ENCODE measurements at regions not wholly inside any gene's neighbourhood (a gene's known extent, or its start where the extent isn't known, plus 50 kb on each side); places are given as distances from the start of the nearest gene placed in this dataset.

GRCh38 chr10:21146436-21146789 lies 249.3 kb upstream of the NEBL start:
- no peaks in the 10 kb centered on the region for H3K4me1 Mint-ChIP-seq
- CTCF ChIA-PET = no interaction called here

GRCh38 chr10:21145751-21146435 lies 248.8 kb upstream of the NEBL start:
- Histone ChIP-seq H3K27me3 (ENCODE audit: insufficient read depth, low read length, poor library complexity, severe bottlenecking) (no peaks in the 10 kb centered on the region), H3K27ac (ENCODE audit: low read depth, low read length) (no peak overlapping the region), H3K4me3 (ENCODE audit: low read length) (no peak overlapping the region), H3K9me3 (ENCODE audit: low read length) (no peaks in the 10 kb centered on the region), H3K4me1 (ENCODE audit: insufficient read depth, low read length) (no peaks in the 10 kb centered on the region), H3K36me3 (ENCODE audit: insufficient read depth, low read length) (no peaks in the 10 kb centered on the region)
- no peaks in the 10 kb centered on the region for H3K9me3 Mint-ChIP-seq
- no peaks in the 10 kb centered on the region for H3K4me1 Mint-ChIP-seq
- no peak for DNase-seq
- no peak overlapping the region for H3K4me3 Mint-ChIP-seq
- CTCF ChIA-PET = no interaction called here
- no peak overlapping the region for H3K27ac Mint-ChIP-seq
- H3K36me3 Mint-ChIP-seq = no peaks in the 10 kb centered on the region
- POLR2A ChIA-PET = no interaction called here
- H3K27me3 Mint-ChIP-seq = peaks cover 0 to 5% of the 10 kb centered on the region in 2 donors

More at GRCh38 chr10:21146436-21146789, 249.3 kb upstream of the NEBL start:
- no peaks in the 10 kb centered on the region for H3K4me1 ChIP-seq (ENCODE audit: insufficient read depth, low read length)
- Mint-ChIP-seq H3K27me3 (peaks cover 0 to 5% of the 10 kb centered on the region in 2 donors), H3K36me3 (no peaks in the 10 kb centered on the region), H3K4me3 (no peak overlapping the region), H3K27ac (no peak overlapping the region), H3K9me3 (no peaks in the 10 kb centered on the region)
- POLR2A ChIA-PET = no interaction called here
- H3K36me3 ChIP-seq (ENCODE audit: insufficient read depth, low read length) = no peaks in the 10 kb centered on the region
- H3K27me3 ChIP-seq (ENCODE audit: insufficient read depth, low read length, poor library complexity, severe bottlenecking) = no peaks in the 10 kb centered on the region
- H3K4me3 ChIP-seq (ENCODE audit: low read length) = no peak overlapping the region
- DNase-seq = no peak
- no peaks in the 10 kb centered on the region for H3K9me3 ChIP-seq (ENCODE audit: low read length)
- H3K27ac ChIP-seq (ENCODE audit: low read depth, low read length) = no peak overlapping the region

DNA sequence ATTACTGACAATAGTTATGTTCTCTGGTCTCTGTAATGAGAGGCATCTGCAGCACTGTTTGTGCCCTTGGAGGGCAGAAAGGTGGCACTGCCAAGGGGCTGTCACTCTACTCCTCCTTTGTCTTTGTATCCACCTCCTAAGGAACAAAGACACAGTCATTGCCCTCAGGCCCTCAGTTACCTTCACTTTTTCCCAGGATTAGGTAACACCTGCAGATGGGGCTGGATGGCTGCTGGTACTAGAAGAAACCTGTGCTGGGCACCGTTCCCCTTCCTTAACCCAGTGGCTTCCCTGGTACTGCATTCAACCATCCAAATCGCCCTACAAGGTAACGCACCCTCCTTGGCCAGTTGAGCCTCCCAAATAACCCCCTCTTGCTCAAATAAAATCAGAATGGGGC lies 246.9 kb upstream of the NEBL start:
- Mint-ChIP-seq H3K27ac (no peak overlapping the region), H3K4me1 (no peaks in the 10 kb centered on the region), H3K9me3 (no peaks in the 10 kb centered on the region), H3K27me3 (peaks cover 2 to 5% of the 10 kb centered on the region in 2 donors), H3K36me3 (no peaks in the 10 kb centered on the region), H3K4me3 (no peak overlapping the region)
- DNase-seq = no peak
- H3K9me3 ChIP-seq (ENCODE audit: low read length) = no peaks in the 10 kb centered on the region
- no peak overlapping the region for H3K27ac ChIP-seq (ENCODE audit: low read depth, low read length)
- no peaks in the 10 kb centered on the region for H3K36me3 ChIP-seq (ENCODE audit: insufficient read depth, low read length)
- no peaks in the 10 kb centered on the region for H3K4me1 ChIP-seq (ENCODE audit: insufficient read depth, low read length)
- no peak overlapping the region for H3K4me3 ChIP-seq (ENCODE audit: low read length)
- POLR2A ChIA-PET = no interaction called here
- CTCF ChIA-PET = no interaction called here
- no peaks in the 10 kb centered on the region for H3K27me3 ChIP-seq (ENCODE audit: insufficient read depth, low read length, poor library complexity, severe bottlenecking)

DNA sequence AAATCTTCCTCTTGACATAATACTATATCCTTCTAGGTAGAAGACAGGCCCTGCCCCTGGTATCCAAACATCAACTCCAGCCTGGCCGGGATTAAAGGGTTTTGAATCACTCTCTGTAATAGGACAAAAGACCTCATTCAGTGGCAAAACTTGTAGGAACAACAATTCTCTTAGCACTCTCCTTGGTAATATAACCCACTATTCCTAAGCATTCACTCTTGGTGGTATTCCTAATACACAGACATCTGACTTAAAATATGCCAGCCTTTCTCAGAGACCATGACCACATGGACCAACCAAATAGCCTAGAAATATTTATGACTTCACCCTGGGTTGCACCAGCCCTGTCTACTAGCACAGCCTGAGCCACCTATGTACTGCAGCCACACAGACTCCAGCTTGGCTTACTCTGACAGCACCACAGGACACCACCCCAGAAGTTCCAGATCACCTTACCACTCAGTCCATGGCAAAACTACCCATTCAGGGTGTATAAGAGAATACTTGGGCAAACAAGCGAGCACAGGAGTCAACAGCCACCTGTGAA lies 244.9 kb upstream of the NEBL start:
- Histone ChIP-seq H3K36me3 (ENCODE audit: insufficient read depth, low read length) (no peaks in the 10 kb centered on the region), H3K4me1 (ENCODE audit: insufficient read depth, low read length) (no peaks in the 10 kb centered on the region), H3K9me3 (ENCODE audit: low read length) (no peaks in the 10 kb centered on the region), H3K4me3 (ENCODE audit: low read length) (no peak overlapping the region), H3K27me3 (ENCODE audit: insufficient read depth, low read length, poor library complexity, severe bottlenecking) (no peaks in the 10 kb centered on the region), H3K27ac (ENCODE audit: low read depth, low read length) (no peak overlapping the region)
- H3K27ac Mint-ChIP-seq = no peak overlapping the region
- no peaks in the 10 kb centered on the region for H3K4me1 Mint-ChIP-seq
- no peak overlapping the region for H3K4me3 Mint-ChIP-seq
- H3K27me3 Mint-ChIP-seq = peaks cover 0 to 2% of the 10 kb centered on the region in 2 donors
- no peaks in the 10 kb centered on the region for H3K36me3 Mint-ChIP-seq
- H3K9me3 Mint-ChIP-seq = no peaks in the 10 kb centered on the region
- CTCF ChIA-PET = no interaction called here
- DNase-seq = no peak
- POLR2A ChIA-PET = no interaction called here

DNA sequence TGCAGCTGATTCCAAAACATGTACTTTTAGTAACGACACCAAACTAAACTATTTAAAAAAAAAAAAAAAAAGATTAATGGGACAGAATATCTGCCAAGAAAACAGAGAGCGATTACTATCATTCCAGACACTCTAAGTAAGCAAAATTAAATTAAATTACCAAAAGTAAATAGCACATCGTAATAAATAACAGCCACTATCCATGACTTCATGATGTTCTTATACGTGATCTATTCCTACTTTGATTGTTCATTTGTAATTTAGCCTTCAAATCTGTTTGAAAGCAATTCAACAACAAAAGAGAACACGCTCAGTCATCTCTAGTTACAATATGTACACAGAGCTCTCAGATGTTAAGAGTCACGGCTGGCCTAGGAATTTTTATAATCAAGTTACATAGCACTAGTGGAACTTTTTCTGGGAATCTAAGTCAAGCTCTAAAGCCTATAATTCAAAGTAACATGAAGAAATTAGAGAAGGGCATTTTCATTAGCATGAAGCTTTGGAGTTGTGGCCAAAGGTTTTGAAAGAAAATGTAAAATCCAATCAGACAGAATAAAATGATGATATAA lies 241.7 kb upstream of the NEBL start:
- Histone ChIP-seq H3K4me3 (ENCODE audit: low read length) (no peak overlapping the region), H3K4me1 (ENCODE audit: insufficient read depth, low read length) (no peaks in the 10 kb centered on the region), H3K9me3 (ENCODE audit: low read length) (no peaks in the 10 kb centered on the region), H3K27me3 (ENCODE audit: insufficient read depth, low read length, poor library complexity, severe bottlenecking) (no peaks in the 10 kb centered on the region), H3K36me3 (ENCODE audit: insufficient read depth, low read length) (no peaks in the 10 kb centered on the region), H3K27ac (ENCODE audit: low read depth, low read length) (no peak overlapping the region)
- H3K4me1 Mint-ChIP-seq = no peaks in the 10 kb centered on the region
- H3K27me3 Mint-ChIP-seq = peaks cover 0 to 7% of the 10 kb centered on the region in 2 donors
- no peak for DNase-seq
- no peak overlapping the region for H3K27ac Mint-ChIP-seq
- POLR2A ChIA-PET = no interaction called here
- H3K36me3 Mint-ChIP-seq = no peaks in the 10 kb centered on the region
- peaks cover 0 to 5% (median 0%) of the 10 kb centered on the region in 5 donors for H3K9me3 Mint-ChIP-seq
- CTCF ChIA-PET = no interaction called here
- H3K4me3 Mint-ChIP-seq = no peak overlapping the region

GRCh38 chr10:21135023-21135931 lies 238.2 kb upstream of the NEBL start:
- H3K27me3 Mint-ChIP-seq = peaks cover 0 to 7% of the 10 kb centered on the region in 2 donors
- H3K36me3 Mint-ChIP-seq = no peaks in the 10 kb centered on the region
- no peak for DNase-seq
- no peak overlapping the region for H3K27ac ChIP-seq (ENCODE audit: low read depth, low read length)
- H3K4me1 Mint-ChIP-seq = no peaks in the 10 kb centered on the region
- H3K4me1 ChIP-seq (ENCODE audit: insufficient read depth, low read length) = no peaks in the 10 kb centered on the region
- no peaks in the 10 kb centered on the region for H3K36me3 ChIP-seq (ENCODE audit: insufficient read depth, low read length)
- H3K27ac Mint-ChIP-seq = no peak overlapping the region
- H3K4me3 ChIP-seq (ENCODE audit: low read length) = no peak overlapping the region
- ChIA-PET POLR2A (no interaction called here), CTCF (interaction anchor here (1.1 kb wide), 1 partner anchor 18 kb away, joined by 3 read pairs; no protein-coding TSS in a partner anchor)
- H3K9me3 ChIP-seq (ENCODE audit: low read length) = no peaks in the 10 kb centered on the region
- no peaks in the 10 kb centered on the region for H3K27me3 ChIP-seq (ENCODE audit: insufficient read depth, low read length, poor library complexity, severe bottlenecking)
- no peak overlapping the region for H3K4me3 Mint-ChIP-seq
- H3K9me3 Mint-ChIP-seq = peaks cover 0 to 5% (median 0%) of the 10 kb centered on the region in 5 donors

GRCh38 chr10:21134645-21135022 lies 237.5 kb upstream of the NEBL start:
- H3K36me3 Mint-ChIP-seq = no peaks in the 10 kb centered on the region
- no peak overlapping the region for H3K4me3 Mint-ChIP-seq
- H3K27ac Mint-ChIP-seq = no peak overlapping the region
- Histone ChIP-seq H3K9me3 (ENCODE audit: low read length) (no peaks in the 10 kb centered on the region), H3K27ac (ENCODE audit: low read depth, low read length) (no peak overlapping the region), H3K36me3 (ENCODE audit: insufficient read depth, low read length) (no peaks in the 10 kb centered on the region), H3K4me3 (ENCODE audit: low read length) (no peak overlapping the region), H3K4me1 (ENCODE audit: insufficient read depth, low read length) (no peaks in the 10 kb centered on the region), H3K27me3 (ENCODE audit: insufficient read depth, low read length, poor library complexity, severe bottlenecking) (no peaks in the 10 kb centered on the region)
- ChIA-PET POLR2A (no interaction called here), CTCF (no interaction called here)
- H3K9me3 Mint-ChIP-seq = peaks cover 0 to 5% (median 0%) of the 10 kb centered on the region in 5 donors
- DNase-seq = no peak
- peaks cover 0 to 7% of the 10 kb centered on the region in 2 donors for H3K27me3 Mint-ChIP-seq
- H3K4me1 Mint-ChIP-seq = no peaks in the 10 kb centered on the region

Data from CD8-positive, alpha-beta memory T cell (primary cell).